Limb (tissue), 2 donors: ENCODE measurements at regions not wholly inside any gene's neighbourhood (a gene's known extent, or its start where the extent isn't known, plus 50 kb on each side); places are given as distances from the start of the nearest gene placed in this dataset.

Experiments used
- DNase-seq, 2 donors: peaks; one replicate each; pipeline ENCODE4 v3.0.0-alpha.2; 2016; ENCODE audit errors: extremely low spot score in 2 of 2

DNA sequence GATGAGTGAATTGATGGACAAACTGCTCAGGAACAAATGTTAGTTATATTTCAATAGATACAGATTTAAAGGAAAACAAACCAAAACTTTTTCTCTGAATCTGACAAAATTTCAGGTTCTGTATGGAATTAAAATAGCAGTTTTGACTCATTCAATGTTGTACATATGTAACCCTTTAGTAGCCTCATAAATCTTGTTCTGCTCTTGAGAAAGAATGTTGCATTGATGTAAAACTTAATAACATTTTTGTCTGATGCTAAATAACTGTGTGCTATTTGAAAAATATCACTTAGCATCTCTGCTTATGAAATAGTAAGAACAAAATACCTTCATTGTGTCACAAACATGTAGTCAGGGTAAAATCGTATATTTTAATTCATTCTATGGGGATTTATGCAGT is 168.9 kb upstream of the NOVA1 start:
- DNase-seq = no peak

DNA sequence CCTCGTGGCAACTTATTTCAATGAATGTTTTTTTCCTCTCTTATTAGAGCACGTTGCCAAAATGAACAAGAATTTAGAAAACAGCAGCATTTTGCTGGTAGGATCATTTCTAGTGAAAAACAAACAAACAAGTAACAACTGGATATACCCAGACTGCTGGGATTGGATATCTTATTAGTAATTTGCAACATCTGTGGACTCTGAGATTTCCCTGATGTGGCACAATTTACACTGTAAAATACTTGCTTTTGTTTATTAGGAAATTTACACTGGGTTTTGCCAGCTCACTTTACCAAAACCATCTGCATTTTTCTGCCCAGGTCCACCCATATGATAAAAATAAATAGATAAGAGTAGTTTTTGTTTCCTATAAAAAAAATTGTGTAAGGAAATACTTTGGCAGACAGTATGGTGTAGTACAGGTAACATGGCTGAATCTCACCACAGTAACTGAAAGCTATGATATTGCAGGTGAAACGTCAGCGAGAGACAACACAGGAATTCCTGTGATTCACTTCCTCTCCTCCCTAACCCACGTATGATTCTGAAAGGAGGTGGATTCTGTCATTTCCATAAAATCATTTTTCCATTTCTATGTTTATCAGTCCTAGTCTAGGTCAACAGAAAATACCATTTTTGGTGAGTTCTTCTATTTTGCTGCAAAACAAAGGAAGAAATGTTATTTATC is 176.2 kb upstream of the NOVA1 start:
- DNase-seq = no peak

DNA sequence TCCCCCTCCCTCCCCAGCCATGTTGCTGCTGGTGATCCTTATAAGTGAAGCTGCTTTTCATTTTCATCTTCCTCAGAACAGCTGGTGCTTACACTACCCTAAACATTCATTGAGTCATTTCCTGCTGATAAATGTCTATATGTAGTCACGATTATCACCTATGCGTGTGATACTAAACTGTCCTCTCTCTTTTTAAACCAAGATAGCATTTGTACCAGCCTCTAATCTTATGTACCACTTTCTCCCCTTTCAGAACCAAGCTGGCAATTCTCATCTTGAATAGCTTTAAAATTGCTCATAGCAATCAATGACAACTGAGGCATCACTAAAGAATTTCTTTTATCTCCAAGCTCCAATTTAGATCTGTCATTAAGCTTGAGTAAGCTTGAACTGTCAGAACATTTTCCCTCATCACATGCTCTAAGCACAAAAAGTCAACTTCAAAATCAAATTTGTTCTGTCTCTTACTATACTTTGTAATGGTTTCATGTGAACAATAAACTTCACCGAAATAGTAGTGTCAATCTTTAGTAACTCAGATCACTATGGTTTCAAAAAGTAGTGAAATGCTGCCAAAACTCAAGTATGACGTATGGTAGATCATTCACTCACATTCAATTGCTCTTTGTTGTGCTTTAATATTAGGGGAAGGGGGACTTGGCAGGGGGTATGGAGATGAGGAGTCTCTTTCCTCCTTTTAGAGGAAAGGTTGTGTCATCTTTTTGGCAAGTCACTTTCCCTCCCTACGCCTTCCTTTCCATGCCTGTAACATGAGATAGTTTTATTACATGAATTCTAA is 178.1 kb upstream of the NOVA1 start:
- DNase-seq = peak in 1 of 2 donors; percentile 37

DNA sequence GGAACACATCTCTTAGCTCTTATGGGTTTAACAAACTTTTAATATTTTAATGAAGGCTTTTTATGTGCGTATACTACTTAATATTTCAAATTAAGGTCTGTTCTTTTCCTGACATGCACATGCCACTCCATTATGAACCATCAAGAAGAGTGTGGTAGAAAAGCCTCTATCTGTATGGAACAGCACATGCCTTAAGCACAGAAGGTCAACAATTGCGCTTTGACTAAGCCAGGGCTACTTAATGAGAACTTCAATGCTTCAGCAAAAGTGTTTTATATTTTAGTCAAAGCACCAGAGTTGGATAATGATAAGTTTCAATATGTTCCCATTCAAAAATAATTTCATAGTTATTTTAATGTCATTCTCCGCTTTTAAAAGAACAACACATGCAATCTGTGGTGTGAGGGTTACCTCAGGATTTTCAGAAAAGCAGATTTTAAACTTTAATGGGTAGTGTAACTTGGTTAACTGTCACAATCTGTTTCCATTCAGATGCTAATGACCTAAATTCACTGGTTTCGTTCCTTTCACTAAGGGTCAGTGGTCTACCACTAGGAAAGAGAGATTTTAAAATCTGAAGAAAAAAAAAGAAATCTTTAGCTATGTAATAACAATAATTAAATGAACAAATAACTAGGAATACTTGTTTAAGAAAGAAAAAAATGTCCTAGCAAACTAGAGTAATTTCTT is 193.4 kb upstream of the NOVA1 start:
- DNase-seq = no peak

DNA sequence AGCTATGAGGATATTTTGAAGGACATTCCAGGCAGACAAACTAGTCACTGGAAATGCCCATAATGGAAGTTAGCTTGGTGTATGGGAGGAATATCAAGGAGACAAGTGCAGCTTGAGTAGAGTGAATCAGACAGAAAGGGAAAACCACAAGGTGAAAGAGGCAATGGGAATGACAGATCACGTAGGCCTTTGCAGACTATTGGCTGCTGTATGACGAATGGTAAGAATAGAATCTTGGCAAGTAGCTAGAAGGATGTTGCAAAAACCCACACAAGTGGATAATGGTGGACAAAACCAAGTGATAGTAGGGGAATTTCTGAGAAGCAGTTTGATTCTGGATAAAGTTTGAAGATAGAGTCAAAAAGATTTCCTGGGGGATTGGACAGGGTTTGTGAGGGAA is 196.9 kb upstream of the NOVA1 start:
- no peak for DNase-seq

DNA sequence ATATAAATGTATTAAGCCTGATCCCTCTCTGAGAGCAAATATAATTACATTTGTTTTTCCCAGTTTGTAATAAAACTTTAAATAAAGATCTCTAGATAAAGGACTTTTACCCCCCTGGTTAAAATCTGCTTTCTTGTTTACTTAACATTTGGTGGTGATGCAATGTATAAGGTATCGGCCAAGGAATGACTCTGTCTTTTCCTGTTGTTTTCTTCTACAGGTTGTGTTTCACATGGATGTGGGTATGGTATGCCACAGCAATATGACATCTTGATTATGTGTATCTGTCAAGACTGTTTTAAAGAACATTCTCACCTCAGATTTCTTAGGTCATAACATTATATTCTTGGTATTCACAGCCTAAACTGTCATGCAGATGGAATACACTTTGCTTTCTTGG is 210.6 kb upstream of the NOVA1 start:
- DNase-seq = no peak

DNA sequence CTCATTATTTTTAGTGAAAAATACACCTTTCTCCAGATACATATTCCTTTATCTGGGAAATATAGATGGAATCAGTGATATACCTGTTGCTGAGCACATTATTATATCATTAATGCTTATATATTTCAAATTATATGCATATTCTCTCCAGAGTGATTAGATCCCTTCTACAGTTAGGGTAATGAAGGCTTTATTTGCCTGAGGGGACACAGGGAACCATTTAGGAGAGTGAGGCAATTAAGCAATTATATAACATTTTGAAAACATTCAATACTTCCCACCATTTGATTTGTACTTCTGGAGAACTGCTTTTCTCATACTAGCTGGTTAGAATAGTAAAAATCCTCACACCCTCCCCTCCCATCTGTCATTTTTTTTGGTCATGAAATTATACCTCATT is 212.8 kb upstream of the NOVA1 start:
- no peak for DNase-seq

DNA sequence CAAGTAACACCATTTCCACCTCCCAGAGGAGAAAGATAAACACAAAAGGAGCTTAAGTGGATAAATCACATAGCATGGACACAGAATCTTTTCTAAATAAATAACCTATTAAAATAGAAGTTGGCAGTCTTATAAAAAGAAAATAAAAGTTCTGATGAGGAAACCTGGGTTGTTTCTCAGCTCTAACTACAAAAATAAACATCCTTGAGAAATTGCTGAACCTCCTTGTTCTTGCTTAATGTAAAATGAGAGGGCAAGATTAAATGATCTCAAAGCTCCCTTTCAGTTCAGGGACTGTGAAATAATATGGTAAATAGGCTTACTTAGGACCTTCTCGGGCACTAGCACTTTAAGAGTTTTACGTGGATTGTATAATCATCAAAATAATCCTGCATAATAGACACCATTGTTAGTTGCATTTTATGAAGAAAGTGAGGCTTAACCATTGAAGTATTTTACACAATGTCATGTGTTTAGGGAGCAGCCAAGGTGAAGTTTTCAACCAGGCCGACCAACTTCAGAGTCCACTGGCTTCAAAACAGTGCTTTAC is 214.0 kb upstream of the NOVA1 start:
- no peak for DNase-seq

DNA sequence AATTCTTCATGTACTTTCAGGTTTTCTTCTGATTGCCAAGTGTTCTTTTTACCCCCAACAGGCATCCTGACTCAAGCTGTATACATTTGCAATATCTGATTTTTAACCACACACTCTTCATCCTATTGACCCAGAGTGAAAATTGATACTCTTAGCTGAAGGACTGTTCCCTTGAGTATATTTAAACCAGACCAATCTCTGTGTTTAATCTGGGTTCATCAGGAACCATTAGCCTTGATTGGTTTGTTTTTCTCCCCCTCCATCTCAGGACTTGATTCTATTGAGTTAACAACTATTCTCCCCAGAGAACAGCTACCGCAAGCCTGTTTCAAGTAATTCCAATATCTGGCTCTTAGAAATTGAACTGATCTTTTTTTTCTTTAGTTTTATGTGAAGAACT is 222.3 kb upstream of the NOVA1 start:
- DNase-seq = no peak

DNA sequence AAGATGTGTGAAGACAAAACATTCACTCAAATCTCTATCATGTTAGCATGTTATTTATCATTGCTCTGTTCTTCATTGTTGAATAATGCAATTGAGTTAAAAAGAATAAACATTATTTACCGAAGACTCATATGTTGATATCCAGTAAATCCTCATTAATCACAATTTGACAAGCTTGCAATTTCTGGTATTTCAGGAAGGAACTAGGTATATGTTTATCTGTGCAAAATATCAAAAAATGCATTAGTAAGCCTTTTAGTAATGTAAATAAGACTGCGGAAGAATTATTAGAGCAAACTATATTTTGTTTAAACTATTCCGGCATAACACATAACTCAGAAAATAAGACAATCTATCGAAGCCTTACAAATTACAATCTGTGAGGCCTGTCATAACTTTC is 222.7 kb upstream of the NOVA1 start:
- DNase-seq = no peak

DNA sequence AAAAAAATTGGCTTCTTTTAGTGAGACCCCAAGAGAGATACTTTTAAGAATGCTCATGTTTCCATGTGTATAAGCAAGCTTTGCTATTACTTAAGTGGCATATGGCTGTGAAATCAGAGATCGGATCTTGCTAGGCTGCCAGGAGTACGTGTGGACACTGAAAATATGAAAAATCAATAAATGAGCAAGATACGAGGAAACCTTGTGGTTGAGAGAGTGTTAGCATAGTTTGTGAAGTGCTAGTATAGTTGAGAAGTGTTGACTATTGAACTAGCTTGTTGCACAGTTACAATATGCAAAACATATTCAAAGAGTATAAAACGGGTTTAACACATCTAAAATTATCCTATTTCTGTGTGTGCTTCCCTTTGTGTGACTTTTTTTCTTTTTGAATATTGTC is 230.9 kb upstream of the NOVA1 start:
- DNase-seq = no peak

DNA sequence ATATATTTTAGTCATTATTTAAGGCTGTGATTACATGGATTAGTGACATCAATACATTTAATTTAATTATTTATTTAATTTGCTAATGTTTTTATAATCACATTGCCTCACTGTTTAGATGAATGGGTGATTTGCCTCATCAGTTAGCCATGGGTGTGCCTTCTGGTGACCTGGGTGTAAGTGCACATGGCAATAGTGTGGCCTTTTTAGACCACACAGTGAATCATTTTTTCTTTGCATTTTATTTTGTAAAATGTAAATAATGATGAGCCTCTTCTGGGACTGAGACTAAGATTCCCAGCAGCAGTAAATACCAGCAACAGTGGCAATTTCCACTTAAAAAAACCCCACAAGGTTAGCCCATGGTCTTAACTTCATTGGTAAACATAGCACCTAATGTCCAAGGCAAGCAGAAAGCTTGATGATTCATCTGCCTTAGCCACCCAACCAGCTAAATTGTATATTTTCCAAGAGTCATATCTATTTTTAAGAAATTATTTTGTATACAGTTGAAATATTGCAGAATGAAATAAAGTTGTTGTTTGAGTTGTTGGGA is 235.9 kb upstream of the NOVA1 start:
- no peak for DNase-seq

DNA sequence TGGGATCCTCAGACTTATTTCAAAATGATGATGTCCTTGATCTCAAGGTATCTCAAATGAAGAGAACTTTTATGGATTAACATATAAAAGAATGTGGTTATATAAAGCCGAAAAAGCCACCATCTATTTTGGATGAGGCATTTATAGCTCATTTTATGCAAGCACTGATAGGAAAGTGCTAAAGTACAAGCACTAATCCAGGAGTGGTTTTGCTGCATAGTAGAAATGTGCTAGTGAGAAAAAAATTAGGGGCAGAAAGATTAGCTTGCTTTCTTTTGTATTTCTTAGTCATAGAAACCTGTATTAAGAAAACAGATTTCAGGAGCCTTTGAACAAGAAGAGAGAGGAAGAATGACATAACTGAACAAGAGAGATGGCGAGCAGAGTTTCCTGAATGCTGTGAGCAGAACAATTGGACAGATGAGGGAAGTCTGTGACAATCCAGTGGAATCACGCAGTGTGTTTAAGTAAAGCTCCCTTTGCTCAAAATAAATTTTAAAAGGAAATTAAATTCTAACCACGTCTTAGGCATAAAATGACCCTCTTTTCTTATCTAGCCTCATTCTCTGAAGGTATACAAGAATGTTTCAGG is 238.2 kb upstream of the NOVA1 start:
- no peak for DNase-seq

DNA sequence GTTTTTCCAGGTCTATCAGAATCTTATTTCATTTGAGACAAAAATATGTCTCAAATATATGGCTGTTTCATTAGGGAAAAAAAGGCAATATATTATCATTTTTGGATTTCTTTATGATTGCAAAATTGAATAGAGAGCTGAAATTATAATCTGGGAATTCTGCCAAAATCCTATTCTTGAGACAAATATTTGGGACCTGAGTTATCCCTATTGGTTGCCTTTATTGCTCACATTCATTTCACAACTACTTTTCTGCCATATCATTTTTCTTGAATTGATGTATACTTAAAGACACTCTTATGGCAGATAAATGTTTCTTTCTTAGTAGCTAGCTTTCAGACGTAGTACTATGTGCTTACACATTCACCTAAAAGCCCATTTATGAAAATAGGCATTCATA is 241.6 kb upstream of the NOVA1 start:
- no peak for DNase-seq

DNA sequence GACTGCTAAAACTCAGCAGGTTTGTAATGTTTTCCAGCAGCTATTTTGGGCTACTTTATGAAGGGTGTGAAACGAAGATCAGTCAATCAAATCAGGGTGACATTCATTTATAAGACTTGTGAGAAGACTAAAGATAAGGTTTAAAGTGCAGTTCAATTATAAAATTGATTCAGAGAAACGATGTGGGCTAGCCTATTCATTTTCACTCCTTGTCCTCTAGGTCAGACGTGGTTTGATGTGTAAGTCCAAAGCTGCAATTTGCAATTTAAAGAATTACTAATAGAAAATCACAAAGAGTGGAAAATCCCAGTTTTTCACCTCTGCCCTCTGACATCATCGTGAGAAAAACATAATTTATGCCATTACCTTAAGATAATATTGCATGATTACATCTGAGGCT is 243.5 kb upstream of the NOVA1 start:
- no peak for DNase-seq

DNA sequence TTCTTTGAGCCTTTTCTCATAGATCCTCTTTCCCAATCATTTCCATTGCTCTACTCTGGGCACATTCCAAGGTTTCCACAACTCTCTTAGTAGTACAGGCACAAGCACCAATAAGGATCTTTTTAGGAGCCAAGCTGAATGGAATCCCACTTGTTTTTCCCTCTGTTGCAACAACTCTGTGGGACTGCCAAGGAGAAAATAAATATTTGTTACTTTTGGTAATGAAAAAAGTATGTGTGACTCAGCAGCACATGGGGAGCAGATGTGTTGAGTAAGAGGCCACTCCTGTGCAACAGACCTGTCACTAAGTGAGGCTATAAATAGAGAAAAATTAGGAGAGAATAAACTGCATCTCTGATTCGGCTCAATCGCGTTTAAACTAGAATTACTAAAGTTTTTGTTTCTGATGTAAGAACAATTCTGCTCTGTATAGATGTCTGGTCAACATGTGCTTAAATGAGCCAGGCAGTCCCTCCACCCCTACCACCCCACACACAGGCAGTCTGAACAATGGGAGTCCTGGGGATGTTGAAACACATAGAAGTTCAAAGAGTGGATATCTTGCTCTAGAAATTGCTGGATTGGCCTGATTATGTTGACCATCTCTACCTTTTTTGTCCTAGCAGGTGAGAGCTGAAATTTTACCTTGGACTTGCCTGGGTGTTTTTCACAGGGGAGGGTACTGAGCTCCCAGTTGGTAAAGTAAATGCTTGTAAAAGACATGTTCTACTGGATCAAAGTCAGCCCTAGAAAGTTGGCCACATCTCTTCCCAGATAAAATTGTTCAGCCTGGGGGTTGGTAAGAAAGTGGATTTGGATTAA is 244.3 kb upstream of the NOVA1 start:
- peak in 1 of 2 donors; percentile 62 for DNase-seq

DNA sequence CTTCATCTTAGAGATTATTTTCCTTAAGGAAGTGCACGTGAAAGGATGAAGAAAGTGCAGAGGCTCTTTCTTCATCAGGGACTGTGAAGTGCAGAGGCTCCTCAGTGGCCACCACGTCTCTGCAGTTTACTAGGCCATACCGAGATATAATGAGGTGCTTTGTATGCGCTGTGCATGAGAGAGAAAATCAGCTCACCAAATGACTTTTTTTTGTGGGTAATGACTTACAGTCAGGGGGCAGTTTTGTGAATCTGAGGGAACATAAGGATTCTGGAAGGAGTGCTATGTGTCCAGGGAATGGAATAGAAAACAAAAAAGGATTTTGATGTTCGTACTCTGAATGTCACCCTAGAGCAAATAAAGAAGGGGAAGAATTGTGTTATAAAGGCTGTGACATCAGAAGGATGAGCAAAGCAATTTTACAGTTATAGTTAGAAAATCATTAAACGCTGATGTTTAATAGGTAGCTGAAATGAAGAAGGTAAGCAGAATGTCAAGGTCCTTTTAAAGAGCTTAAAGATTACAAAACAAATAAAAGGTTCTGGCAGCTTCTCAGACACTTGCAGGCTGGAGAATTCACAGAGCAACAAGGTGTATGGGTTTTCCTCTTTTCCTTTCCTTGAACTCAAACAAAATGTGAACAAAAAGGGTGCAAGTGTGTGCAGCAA is 247.5 kb upstream of the NOVA1 start:
- no peak for DNase-seq

DNA sequence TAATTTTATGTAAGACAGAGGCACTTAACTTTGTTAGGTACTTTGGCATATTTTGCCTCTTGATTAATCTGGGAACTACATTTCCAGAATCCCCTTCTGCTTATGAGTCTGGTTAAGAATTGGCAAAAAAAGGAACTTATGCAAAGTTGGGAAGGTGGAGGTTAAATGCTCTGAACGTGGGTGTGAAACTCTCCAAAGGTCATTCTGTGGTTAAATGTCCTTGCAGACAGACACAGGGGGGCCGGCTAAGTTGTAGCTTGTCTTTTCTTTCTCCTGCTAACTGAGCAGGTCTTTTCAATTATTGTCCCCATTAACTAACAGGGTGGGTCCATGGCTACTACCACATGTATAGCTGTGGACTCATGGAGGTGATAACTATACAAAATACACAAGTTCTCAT is 248.6 kb upstream of the NOVA1 start:
- no peak for DNase-seq

DNA sequence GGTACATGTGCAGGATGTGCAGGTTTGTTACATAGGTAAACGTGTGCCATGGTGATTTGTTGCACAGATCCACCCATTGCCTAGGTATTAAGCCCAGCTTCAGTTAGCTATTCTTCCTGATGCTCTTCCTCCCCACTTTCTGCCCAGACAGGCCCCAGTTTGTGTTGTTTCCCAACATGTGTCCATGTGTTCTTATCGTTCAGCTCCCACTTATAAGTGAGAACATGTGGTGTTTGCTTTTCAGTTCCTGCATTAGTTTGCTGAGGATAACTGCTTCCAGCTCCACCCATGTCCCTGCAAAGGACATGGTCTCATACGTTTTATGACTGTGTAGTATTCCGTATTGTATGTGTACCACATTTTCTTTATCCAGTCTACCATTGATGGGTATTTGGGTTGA is 251.7 kb upstream of the NOVA1 start:
- DNase-seq = no peak

DNA sequence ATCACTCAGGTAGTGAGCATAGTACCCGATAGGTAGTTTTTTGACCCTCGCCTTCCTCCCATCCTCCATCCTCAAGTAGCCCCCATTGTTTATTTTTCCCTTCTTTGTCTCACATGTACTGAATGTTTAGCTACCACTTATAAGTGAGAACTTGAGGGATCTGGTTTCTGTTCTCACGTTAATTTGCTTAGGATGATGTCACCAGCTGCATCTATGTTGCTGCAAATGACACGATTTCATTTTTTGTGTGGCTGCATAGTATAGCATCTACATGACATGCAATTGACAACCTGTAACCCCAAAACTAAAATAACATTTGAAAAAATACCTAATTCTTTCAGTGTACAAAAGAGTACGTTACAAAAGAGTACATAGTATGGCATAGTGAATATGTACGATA is 254.0 kb upstream of the NOVA1 start:
- DNase-seq = no peak
